ENCODE measurements at regions not wholly inside any gene's neighbourhood (a gene's known extent, or its start where the extent isn't known, plus 50 kb on each side); places are given as distances from the start of the nearest gene placed in this dataset.

DNA sequence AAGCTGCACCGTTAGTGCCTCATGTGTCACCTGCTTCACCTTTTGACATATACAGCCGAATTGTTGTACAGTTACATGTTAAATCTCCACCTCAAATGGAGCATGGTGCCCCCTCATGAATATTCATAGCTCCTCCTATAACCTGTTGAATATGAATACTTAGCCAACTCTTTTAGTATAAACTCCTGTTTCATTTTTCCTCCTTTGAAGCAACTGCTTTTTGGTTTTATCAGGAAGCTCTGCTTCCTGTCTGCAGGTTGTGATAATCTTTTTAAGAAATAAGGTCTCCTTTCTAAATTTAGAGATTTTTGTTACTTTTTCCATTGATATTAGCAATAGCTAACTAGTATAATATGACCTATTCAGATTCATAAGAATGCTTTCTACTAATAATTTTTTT, 1429.2 kb upstream of the AGA start:
- TF ChIP-seq, protein P1, sequence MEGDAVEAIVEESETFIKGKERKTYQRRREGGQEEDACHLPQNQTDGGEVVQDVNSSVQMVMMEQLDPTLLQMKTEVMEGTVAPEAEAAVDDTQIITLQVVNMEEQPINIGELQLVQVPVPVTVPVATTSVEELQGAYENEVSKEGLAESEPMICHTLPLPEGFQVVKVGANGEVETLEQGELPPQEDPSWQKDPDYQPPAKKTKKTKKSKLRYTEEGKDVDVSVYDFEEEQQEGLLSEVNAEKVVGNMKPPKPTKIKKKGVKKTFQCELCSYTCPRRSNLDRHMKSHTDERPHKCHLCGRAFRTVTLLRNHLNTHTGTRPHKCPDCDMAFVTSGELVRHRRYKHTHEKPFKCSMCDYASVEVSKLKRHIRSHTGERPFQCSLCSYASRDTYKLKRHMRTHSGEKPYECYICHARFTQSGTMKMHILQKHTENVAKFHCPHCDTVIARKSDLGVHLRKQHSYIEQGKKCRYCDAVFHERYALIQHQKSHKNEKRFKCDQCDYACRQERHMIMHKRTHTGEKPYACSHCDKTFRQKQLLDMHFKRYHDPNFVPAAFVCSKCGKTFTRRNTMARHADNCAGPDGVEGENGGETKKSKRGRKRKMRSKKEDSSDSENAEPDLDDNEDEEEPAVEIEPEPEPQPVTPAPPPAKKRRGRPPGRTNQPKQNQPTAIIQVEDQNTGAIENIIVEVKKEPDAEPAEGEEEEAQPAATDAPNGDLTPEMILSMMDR (IDR thresholded peaks at IDR 0.05; ENCODE audit: insufficient read depth, low read length), result no peak
- TF ChIP-seq POLR2AphosphoS5 (IDR thresholded peaks at IDR 0.05; ENCODE audit: low read depth), result no peak

Measured in HL-60 (cell line).